H1 (cell line): ENCODE measurements at regions not wholly inside any gene's neighbourhood (a gene's known extent, or its start where the extent isn't known, plus 50 kb on each side); places are given as distances from the start of the nearest gene placed in this dataset.

Source experiments
- CBX8 ChIP-seq: fragments of 300-800, 300-1000 bp; sonication (generic); IDR thresholded peaks from 2 replicates; pipeline ENCODE4 v1.7.1; 2016; ENCODE audit warnings: low read depth, low read length, borderline replicate concordance
- CHD2 ChIP-seq: IDR thresholded peaks from 2 replicates; pipeline ENCODE4 v1.6.1; 2012; ENCODE audit warnings: low read length, improper control_type of control experiment
- SP4 ChIP-seq: IDR thresholded peaks from 2 replicates; pipeline ENCODE4 v1.6.1; 2012; ENCODE audit warnings: low read length, inconsistent platforms
- YY1 ChIP-seq: IDR thresholded peaks from 2 replicates; pipeline ENCODE4 v1.6.1; 2011; ENCODE audit warnings: low read depth, mild to moderate bottlenecking, low read length

DNA sequence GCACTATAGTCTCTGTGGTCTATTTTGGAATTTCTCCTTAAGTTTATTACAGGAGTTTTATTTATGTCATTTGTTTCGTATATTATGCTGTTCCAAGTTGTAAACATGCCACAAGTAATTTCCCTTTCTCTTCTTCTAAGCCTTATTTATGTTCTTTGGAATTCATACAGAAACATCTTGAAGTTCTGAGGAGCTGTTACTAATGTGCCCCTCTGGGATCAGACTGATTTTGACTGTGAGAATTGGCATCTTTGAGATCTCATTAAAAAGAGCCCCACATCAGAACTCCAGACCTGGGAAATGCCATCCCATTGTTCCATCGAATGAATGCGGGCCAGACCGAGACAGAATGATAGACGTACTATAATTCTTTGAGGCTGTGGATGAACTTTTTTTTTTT is 138.8 kb upstream of the CD180 start (continued):
- TF ChIP-seq CBX8 (no peak), YY1 (no peak), SP4 (no peak), CHD2 (no peak)
